Prostate gland (tissue), 2 donors: ENCODE measurements at regions not wholly inside any gene's neighbourhood (a gene's known extent, or its start where the extent isn't known, plus 50 kb on each side); places are given as distances from the start of the nearest gene placed in this dataset.

ENCODE experiments used
- POLR2A ChIP-seq: fragments of 450-650 bp; IDR thresholded peaks from one replicate; pipeline ENCODE4 v1.6.1; 2016; ENCODE audit warnings: antibody characterized with exemption, mild to moderate bottlenecking
- TF ChIP-seq, protein P1 (sequence below), 4 experiments: fragments of 200-600 bp in 2 of 4; fragments of 450-650 bp in 2 of 4; sonication (generic) in 2 of 4; IDR thresholded peaks; 1 replicate in 3 of 4; 2 replicates in 1 of 4; pipeline ENCODE4 v1.5.1; 2016 to 2019; ENCODE audit warnings: antibody characterized with exemption in 4 of 4, mild to moderate bottlenecking in 2 of 4, moderate library complexity in 2 of 4

DNA sequence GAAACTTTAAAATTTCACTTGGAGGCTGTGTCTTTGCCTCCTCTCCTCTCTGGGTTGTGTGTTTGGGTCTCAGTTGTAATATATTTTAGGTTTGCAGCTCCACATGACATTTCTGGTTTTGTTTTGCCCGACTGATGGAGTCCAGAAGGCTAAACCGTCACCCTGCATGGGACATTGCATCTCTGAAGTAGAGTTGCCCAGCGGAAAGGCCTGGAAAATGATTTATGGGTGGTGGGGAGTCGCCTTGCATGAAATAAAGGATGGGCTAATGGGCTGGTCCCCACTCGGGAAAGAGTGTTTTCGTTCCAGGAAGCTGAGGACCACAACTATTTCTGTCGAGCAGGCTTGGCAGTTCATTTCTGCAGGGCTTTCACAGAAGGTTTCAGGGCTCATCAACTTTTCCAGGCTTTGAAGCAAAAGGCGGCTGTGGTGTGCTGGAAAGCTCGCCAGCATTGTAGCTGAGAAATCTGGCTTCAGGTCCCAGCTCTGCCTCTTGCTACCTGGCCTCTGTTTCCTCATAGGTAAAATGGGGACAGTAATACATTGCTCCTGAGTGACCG, 74.8 kb upstream of the GSC start:
- TF ChIP-seq, protein P1, sequence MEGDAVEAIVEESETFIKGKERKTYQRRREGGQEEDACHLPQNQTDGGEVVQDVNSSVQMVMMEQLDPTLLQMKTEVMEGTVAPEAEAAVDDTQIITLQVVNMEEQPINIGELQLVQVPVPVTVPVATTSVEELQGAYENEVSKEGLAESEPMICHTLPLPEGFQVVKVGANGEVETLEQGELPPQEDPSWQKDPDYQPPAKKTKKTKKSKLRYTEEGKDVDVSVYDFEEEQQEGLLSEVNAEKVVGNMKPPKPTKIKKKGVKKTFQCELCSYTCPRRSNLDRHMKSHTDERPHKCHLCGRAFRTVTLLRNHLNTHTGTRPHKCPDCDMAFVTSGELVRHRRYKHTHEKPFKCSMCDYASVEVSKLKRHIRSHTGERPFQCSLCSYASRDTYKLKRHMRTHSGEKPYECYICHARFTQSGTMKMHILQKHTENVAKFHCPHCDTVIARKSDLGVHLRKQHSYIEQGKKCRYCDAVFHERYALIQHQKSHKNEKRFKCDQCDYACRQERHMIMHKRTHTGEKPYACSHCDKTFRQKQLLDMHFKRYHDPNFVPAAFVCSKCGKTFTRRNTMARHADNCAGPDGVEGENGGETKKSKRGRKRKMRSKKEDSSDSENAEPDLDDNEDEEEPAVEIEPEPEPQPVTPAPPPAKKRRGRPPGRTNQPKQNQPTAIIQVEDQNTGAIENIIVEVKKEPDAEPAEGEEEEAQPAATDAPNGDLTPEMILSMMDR (IDR thresholded peaks at IDR 0.05) = no peak
- no peak for TF ChIP-seq POLR2A
